Keratinocyte (primary cell): ENCODE measurements at regions not wholly inside any gene's neighbourhood (a gene's known extent, or its start where the extent isn't known, plus 50 kb on each side); places are given as distances from the start of the nearest gene placed in this dataset.

Source experiments
- CTCF ChIP-seq, 3 experiments: IDR thresholded peaks in 1 of 3; conservative IDR thresholded peaks in 1 of 3; optimal IDR thresholded peaks in 1 of 3; 2 replicates in 2 of 3; 3 replicates in 1 of 3; pipeline versions ENCODE3 to v1.5.1; 2011; ENCODE audit warnings: low read length in 3 of 3, mild to moderate bottlenecking in 3 of 3, moderate library complexity in 2 of 3, control low read depth in 1 of 3, inconsistent platforms in 1 of 3; ENCODE audit not compliant: insufficient read depth in 2 of 3; ENCODE audit errors: extremely low read depth in 1 of 3
- EZH2 ChIP-seq: IDR thresholded peaks from one replicate; pipeline ENCODE4 v1.6.1; 2012; ENCODE audit warnings: inconsistent platforms, mild to moderate bottlenecking, low read length, moderate library complexity

- no peak for TF ChIP-seq CTCF (optimal IDR thresholded peaks at IDR 0.05 in 1 of 3, IDR thresholded peaks at IDR 0.05 in 1 of 3, conservative IDR thresholded peaks at IDR 0.05 in 1 of 3; ENCODE audit: extremely low read depth in 1 of 3, insufficient read depth in 2 of 3, low read length in 3 of 3)
- no peak for TF ChIP-seq EZH2
These were observed 227.9 kb upstream of the CNTN4 start for GRCh38 chr3:1870738-1871137.
